GF-D8 (cell line): ENCODE measurements at regions not wholly inside any gene's neighbourhood (a gene's known extent, or its start where the extent isn't known, plus 50 kb on each side); places are given as distances from the start of the nearest gene placed in this dataset.

ENCODE experiments used
- DNase-seq: peaks from one replicate; lab custom pipeline; 2025; lab: John Stamatoyannopoulos, UW

DNA sequence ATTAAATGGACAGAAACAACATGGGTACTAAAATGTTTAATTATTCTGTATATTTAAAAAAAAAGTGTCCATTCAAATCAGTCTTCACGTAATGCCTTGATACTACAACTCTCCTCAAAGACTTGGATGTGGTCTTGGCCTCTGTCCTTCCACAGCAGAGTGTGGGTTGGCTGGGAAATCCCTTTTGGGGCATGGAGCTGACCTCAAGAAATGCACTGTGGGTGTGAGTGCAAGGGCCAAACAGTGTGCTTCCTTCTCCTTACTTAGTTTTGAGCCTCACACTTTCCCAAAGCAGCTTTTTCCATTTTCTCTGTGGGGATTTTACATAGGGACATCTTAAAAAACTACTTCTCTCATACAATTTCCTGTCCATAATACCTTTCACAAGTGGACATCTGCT is 607.4 kb downstream of the EFNB2 start:
- DNase-seq: no peak

DNA sequence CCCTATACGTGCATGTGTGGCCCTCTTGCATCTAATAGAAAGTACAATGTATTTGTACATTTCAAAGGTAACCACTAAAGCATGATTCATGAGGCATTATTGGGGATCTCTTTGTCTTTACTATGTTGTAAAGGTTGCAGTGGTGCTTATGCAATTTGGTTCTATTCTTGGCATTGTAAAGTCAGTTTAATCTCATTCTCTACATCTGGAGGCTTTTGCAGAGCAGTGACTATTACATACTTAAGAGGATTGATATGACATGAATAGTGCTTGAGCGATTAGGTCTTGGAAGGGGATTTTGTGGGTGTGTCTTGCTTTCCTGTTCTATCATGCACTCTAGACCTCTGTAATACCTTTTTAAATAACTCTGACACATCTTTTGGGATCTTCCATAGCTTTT is 610.0 kb downstream of the EFNB2 start:
- no peak for DNase-seq

- no peak for DNase-seq
These were observed 613.8 kb downstream of the EFNB2 start for GRCh38 chr13:105921711-105922110.

DNA sequence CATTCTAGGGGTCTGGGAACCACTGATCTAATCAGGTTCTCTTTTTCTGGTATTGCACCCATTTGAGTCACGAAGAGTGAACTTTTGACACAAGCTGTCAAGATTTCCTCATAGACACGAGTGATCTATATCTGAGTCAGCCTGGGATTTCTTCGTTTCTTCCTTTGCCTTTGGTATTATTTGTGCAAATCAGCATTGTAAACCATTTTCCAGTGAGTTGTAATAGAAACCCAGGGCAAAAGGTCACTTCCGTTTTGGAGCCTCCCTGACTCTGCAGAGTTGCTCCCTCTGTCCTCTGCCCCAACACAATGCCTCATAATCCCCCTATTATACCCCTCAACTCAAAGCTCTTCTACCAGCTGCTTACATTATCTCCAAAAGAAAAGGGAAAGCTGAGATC is 615.1 kb downstream of the EFNB2 start:
- DNase-seq: no peak

- no peak for DNase-seq
These were observed 616.4 kb downstream of the EFNB2 start for GRCh38 chr13:105918842-105919741.

DNA sequence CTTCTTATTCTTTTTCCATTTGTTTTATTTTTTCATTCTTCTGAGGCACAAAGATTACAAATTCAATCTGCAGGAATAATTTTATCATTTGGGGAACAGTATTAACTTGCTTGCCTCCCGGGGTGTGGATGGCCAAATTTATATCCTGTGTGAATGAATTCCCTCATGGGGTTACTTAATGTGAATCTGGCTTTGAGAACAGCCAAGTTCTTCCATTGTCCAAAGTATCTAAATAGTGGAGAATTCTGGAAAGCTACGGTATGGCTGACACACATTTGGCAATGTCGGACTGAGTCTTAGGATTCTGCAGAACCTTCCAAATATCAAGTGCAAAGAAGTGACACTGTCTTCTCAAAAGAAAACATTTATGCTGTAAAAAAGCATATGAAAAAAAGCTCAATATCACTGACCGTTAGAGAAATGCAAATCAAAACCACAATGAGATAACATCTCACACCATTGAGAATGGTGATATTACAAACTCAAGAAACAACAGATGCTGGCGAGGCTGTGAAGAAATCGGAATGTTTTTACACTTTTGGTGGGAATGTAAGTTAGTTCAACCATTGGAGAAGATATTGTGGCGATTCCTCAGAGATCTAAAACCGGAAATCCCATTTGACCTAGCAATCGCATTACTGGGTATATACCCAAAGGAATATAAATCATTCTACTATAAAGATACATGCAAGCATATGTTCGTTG is 620.2 kb downstream of the EFNB2 start:
- no peak for DNase-seq

DNA sequence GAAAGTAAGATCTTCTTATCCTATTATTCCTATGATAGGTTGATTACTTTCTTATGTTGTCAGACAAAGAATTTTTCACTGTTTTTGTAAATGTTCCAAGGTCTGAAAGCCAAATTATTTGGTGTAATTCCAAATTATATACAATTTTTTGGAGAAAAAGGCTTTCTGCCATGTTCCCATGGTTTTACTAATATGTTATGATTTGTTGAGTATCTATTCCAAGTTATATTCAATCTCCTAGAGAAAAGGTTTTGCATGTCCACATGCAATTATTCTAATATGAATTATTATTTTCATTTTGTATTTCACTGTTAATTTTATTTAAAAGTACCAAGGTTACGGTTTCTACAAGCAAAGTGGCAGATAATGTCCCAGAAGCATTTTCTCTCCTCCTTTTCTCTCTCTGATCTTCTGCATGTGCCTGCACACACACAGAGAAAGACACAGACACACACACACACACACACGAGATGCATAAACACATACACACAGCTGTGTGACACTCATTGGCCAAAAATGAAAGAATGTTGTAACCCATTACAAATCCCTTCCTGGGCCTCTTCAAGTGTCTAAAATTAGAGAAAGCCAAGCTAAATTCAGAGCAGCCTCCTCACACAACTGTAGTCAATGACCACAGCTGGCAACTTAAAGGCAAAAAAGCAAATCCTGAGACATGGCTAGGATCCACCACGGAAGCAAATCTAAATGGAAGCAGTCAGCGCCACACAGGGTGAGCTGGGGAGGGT is 621.0 kb downstream of the EFNB2 start:
- no peak for DNase-seq

DNA sequence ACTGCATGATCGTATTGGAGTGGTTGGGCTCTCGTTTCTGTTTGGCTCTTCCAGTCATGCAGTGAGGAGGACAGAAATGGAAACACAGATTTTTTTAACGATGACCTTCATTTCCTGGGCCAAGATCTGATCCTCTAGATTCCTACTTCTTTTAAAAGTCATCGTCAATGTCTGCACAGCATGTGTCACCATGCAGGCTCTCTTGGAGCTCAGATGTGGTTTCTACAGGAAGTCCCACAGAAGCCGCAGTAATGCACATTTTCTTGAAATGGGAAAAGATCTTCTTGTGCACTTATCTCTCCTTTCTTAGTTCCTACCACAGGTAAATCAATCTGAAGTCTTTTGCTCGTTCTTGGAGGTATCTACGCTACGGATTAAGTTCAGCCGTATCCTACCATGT is 626.9 kb downstream of the EFNB2 start:
- no peak for DNase-seq

DNA sequence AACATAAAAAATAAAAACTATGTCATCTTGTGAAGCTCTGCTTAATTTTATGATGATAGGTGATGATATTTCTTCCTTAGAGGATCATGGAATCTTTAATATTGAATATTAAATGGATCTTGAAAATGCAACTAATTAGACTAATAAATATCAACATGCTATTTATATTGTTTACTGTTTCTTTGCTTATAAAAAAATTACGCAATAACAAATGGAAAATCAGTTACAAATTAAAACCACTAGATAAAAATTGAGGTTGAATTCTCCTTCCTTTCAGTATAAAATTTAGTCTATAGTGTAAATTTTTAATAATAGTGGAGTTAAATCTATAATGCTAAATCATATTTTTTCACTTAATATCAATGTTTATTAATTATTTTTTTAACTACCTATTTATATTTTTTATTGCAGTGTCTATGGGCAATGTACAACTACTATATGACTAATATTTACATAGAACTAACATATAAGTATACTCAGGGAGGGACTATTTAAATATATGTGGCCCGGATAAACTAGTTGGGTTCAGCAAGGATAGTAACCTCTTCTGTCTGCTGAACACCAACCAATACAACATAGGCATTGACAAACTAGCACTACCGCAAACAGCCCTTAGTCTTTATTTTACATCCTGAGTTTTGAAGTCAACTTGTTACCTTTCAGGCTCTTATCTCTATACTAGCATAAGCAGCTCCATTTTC is 628.0 kb downstream of the EFNB2 start:
- no peak for DNase-seq

- no peak for DNase-seq
These were observed 628.7 kb downstream of the EFNB2 start for GRCh38 chr13:105906746-105907145.

GRCh38 chr13:105904034-105904742 is 631.3 kb downstream of the EFNB2 start:
- DNase-seq: no peak

DNA sequence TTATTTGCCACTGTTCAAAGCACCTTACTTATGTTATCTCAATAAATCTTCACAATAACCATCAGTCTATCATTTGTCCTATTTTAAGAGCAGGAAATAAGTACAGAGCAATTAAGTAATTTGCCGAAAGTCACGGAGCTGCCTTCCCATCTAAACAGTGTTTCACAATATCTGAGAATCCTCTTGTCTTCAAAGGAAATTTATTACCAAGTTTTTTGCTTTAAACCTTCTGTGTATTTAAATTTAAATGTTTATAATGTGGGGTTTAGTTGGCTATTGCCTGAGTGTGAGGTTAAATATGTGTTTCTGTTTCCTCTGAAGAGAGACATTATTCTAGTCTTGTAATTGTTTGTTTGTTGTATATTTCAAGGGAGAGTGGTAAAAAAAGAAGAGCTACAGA is 633.1 kb downstream of the EFNB2 start:
- no peak for DNase-seq

DNA sequence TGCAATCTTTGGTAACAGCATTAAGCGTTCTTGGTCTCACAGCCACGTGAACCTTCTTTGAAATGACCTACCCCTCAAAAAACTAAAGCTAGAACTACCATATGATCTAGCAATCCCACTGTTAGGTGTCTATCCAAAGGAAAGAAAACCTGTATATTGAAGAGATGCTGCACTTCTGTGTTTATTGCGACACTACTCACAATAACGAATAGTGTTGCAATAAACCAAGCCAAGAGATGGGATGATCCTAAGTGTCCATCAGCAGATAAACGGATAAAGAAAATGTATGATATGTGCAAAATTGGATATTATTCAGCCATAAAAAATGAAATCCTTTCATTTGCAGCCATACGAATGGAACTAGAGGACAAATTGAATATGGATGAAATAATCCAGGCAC is 637.9 kb downstream of the EFNB2 start:
- no peak for DNase-seq

GRCh38 chr13:105894697-105895096 is 640.8 kb downstream of the EFNB2 start:
- DNase-seq: no peak

DNA sequence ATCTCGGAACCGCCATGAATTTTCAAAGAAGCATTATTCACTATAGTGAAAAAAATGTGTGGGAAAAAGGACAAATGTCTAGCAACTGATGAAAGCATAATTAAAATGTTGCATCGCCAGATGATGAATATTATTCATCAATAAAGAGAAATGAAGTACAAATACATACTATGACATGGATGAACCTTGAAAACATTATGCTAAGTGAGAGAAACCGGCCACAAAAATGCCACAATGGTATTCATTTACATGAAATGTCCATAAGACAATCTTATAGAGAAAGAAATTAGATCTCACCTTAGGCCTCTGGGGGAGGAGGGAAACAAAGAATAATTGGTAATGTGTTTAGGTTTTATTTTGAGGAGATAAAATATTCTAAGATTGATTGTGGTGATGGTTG is 645.0 kb downstream of the EFNB2 start:
- no peak for DNase-seq

- no peak for DNase-seq
These were observed 657.3 kb downstream of the EFNB2 start for GRCh38 chr13:105878119-105878700.

DNA sequence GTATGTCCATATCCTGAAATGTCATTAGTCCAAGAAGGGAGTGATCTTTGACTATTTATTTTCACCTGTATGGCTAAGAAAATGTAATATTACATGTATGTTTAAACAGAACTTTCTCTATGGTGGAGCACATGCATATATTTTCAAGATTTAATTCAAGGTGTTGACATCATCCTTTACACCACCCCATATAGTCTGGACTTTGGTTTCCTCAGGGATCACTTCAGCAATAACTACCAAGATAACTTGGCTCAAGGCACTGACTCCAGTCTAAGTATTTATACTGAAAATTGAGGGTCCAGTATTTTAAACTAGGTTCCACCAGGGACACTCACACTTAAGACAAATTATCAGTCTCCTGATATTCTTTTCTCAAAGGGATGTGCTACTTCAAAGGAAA is 660.6 kb downstream of the EFNB2 start:
- DNase-seq: no peak

DNA sequence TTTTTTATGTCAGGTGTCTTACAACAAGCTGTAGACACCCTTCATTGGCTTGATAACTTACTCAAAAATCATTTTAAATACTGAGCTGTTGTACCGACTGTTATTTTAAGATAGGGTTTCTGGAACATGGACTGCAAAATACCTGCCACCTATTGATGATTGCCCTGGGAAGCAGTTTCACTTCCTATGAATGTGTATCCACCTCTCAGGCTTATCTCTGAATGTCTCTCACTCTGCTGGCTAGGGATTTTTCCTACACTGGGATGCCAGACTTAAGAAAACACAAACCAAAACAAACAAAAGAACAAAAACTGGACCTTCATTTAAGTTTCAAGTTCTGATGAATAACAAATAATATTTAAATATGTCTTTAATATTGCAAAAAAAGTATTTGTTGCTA is 663.7 kb downstream of the EFNB2 start:
- no peak for DNase-seq

DNA sequence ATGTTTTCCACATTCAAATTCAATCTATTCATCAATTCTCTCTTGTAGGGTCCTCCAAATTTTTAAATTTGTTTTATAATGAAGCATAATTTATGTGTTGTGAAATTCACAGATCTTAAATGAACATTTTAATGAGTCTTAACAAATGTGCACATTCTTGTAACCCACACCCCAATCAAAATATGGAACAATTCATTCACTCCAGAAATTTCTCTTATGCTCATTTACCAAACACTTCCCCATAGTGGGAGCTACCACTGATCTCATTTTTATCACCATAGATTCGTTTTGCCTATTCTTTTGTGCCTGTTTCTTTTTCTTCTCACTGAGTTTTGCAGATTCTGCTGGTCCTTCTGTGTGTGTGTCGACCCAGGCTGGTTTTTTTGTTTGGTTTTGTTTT is 664.1 kb downstream of the EFNB2 start:
- DNase-seq: no peak

GRCh38 chr13:105863300-105863920 is 672.1 kb downstream of the EFNB2 start:
- DNase-seq: no peak

- DNase-seq: no peak
These were observed 687.0 kb downstream of the EFNB2 start for GRCh38 chr13:105848494-105848893.
